ENCODE measurements at regions not wholly inside any gene's neighbourhood (a gene's known extent, or its start where the extent isn't known, plus 50 kb on each side); places are given as distances from the start of the nearest gene placed in this dataset.

GRCh38 chr5:8644377-8644776 is 775.4 kb downstream of the MTRR start:
- TF ChIP-seq ISL1 (CRISPR knock-in tag; IDR thresholded peaks at IDR 0.05): no peak
- TF ChIP-seq TOX (CRISPR knock-in tag; IDR thresholded peaks at IDR 0.05; ENCODE audit: borderline replicate concordance): no peak
- TF ChIP-seq PATZ1 (CRISPR knock-in tag; IDR thresholded peaks at IDR 0.05; ENCODE audit: borderline replicate concordance): no peak
- TF ChIP-seq ZFP3 (CRISPR knock-in tag; IDR thresholded peaks at IDR 0.05): no peak
- TF ChIP-seq ARNTL (CRISPR knock-in tag; IDR thresholded peaks at IDR 0.05; ENCODE audit: borderline replicate concordance, low read depth): no peak
- no peak for TF ChIP-seq ZNF70 (CRISPR knock-in tag; IDR thresholded peaks at IDR 0.05)
- no peak for TF ChIP-seq RARB (CRISPR knock-in tag; IDR thresholded peaks at IDR 0.05)
- TF ChIP-seq GLIS3 (CRISPR knock-in tag; IDR thresholded peaks at IDR 0.05): no peak
- TF ChIP-seq ZFP30 (CRISPR knock-in tag; IDR thresholded peaks at IDR 0.05): no peak

Measured in SK-N-SH treated with all-trans-retinoic acid at 6 μM for 48 hours (cell line).